SK-N-SH treated with all-trans-retinoic acid at 6 μM for 48 hours (cell line): ENCODE measurements at regions not wholly inside any gene's neighbourhood (a gene's known extent, or its start where the extent isn't known, plus 50 kb on each side); places are given as distances from the start of the nearest gene placed in this dataset.
"Not testable (repeated sequence)": the region's sequence is repeated elsewhere in the genome, so short reads cannot be mapped to it uniquely, and the experiment has no call there.

Experiments
- ATAC-seq: fragments of 200-7000 bp; cut with Tn5 transposase; 3 replicates; pipeline ENCODE4 v1.9.1; 2020; ENCODE audit warnings: mild to moderate bottlenecking, moderate library complexity
- ARNTL ChIP-seq: fragments of 450-650 bp; formaldehyde crosslinking; IDR thresholded peaks from 2 replicates; pipeline ENCODE4 v1.5.0; 2020; ENCODE audit warnings: low read depth, mild to moderate bottlenecking, moderate library complexity, borderline replicate concordance
- BACH2 ChIP-seq: fragments of 250-450 bp; sonication (Bioruptor Pico); IDR thresholded peaks from 2 replicates; pipeline ENCODE4 v1.9.0; 2021; ENCODE audit warnings: mild to moderate bottlenecking, borderline replicate concordance
- CREB5 ChIP-seq: fragments of 250-450 bp; sonication (Bioruptor Pico); IDR thresholded peaks from 2 replicates; pipeline ENCODE4 v1.5.1; 2020; ENCODE audit warnings: low read depth, mild to moderate bottlenecking, moderate library complexity
- CSDC2 ChIP-seq: fragments of 250-450 bp; sonication (Bioruptor Pico); IDR thresholded peaks from 2 replicates; pipeline ENCODE4 v1.5.0; 2020; ENCODE audit warnings: mild to moderate bottlenecking, moderate library complexity
- CSRNP3 ChIP-seq: fragments of 250-450 bp; sonication (Bioruptor Pico); IDR thresholded peaks from 2 replicates; pipeline ENCODE4 v1.5.1; 2021; ENCODE audit warnings: mild to moderate bottlenecking, moderate library complexity
- ESRRG ChIP-seq: fragments of 250-450 bp; sonication (Bioruptor Pico); IDR thresholded peaks from 2 replicates; pipeline ENCODE4 v1.6.1; 2021; ENCODE audit warnings: mild to moderate bottlenecking
- GLIS3 ChIP-seq: fragments of 250-450 bp; sonication (Bioruptor Pico); IDR thresholded peaks from 2 replicates; pipeline ENCODE4 v1.5.0; 2020; ENCODE audit warnings: mild to moderate bottlenecking, moderate library complexity
- OSR1 ChIP-seq: fragments of 250-450 bp; sonication (Bioruptor Pico); IDR thresholded peaks from 2 replicates; pipeline ENCODE4 v1.8.0; 2022; ENCODE audit warnings: moderate library complexity, mild to moderate bottlenecking, inconsistent platforms
- PATZ1 ChIP-seq: fragments of 250-450 bp; sonication (Bioruptor Pico); IDR thresholded peaks from 2 replicates; pipeline ENCODE4 v1.8.0; 2020; ENCODE audit warnings: mild to moderate bottlenecking, moderate library complexity, borderline replicate concordance
- POU6F1 ChIP-seq: fragments of 250-450 bp; sonication (Bioruptor Pico); IDR thresholded peaks from 2 replicates; pipeline ENCODE4 v1.8.0; 2021; ENCODE audit warnings: low read depth, mild to moderate bottlenecking, moderate library complexity, borderline replicate concordance
- PPARA ChIP-seq: fragments of 250-450 bp; sonication (Bioruptor Pico); IDR thresholded peaks from 2 replicates; pipeline ENCODE4 v1.5.0; 2020; ENCODE audit warnings: mild to moderate bottlenecking, borderline replicate concordance
- RARB ChIP-seq: fragments of 250-450 bp; sonication (Bioruptor Pico); IDR thresholded peaks from 2 replicates; pipeline ENCODE4 v1.8.0; 2021; ENCODE audit warnings: mild to moderate bottlenecking, moderate library complexity
- SNAI2 ChIP-seq: fragments of 250-450 bp; sonication (Bioruptor Pico); IDR thresholded peaks from 2 replicates; pipeline ENCODE4 v1.5.0; 2020; ENCODE audit warnings: mild to moderate bottlenecking, moderate library complexity
- TCF4 ChIP-seq: fragments of 250-450 bp; sonication (Bioruptor Pico); IDR thresholded peaks from 2 replicates; pipeline ENCODE4 v1.8.0; 2021; ENCODE audit warnings: mild to moderate bottlenecking, moderate library complexity, borderline replicate concordance
- TOX ChIP-seq: fragments of 250-450 bp; sonication (Bioruptor Pico); IDR thresholded peaks from 2 replicates; pipeline ENCODE4 v1.8.0; 2021; ENCODE audit warnings: mild to moderate bottlenecking, moderate library complexity, borderline replicate concordance
- TSHZ2 ChIP-seq: fragments of 250-450 bp; sonication (Bioruptor Pico); IDR thresholded peaks from 2 replicates; pipeline ENCODE4 v1.5.0; 2020; ENCODE audit warnings: mild to moderate bottlenecking, moderate library complexity
- ZC3H10 ChIP-seq: fragments of 250-450 bp; sonication (Bioruptor Pico); IDR thresholded peaks from 2 replicates; pipeline ENCODE4 v1.5.1; 2021; ENCODE audit warnings: mild to moderate bottlenecking, moderate library complexity
- ZFP3 ChIP-seq: fragments of 250-450 bp; sonication (Bioruptor Pico); IDR thresholded peaks from 2 replicates; pipeline ENCODE4 v1.5.0; 2020; ENCODE audit warnings: mild to moderate bottlenecking, moderate library complexity
- ZNF565 ChIP-seq: fragments of 450-650 bp; formaldehyde crosslinking; conservative IDR thresholded peaks from 2 replicates; pipeline ENCODE4 v1.5.0; 2020; ENCODE audit warnings: low read depth, mild to moderate bottlenecking, moderate library complexity
- ZNF70 ChIP-seq: fragments of 450-650 bp; formaldehyde crosslinking; IDR thresholded peaks from 2 replicates; pipeline ENCODE4 v1.5.0; 2020; ENCODE audit warnings: mild to moderate bottlenecking, moderate library complexity
- ZNF8 ChIP-seq: fragments of 450-650 bp; formaldehyde crosslinking; IDR thresholded peaks from 2 replicates; pipeline ENCODE4 v1.5.0; 2020; ENCODE audit warnings: mild to moderate bottlenecking, moderate library complexity

- no peak; the same call in 2 of the 3 replicates for ATAC-seq
- TF ChIP-seq SNAI2 (CRISPR knock-in tag) (no peak), ZNF8 (no peak), OSR1 (CRISPR knock-in tag) (no peak), CREB5 (no peak), GLIS3 (no peak), BACH2 (no peak)
Observed at GRCh38 chr17:63224644-63225043, 221.5 kb downstream of the CYB561 start.

GRCh38 chr17:63226720-63227119 lies 219.4 kb downstream of the CYB561 start:
- ATAC-seq, result not testable (repeated sequence)

GRCh38 chr17:63231015-63231620 lies 215.0 kb downstream of the CYB561 start:
- not testable (repeated sequence) for ATAC-seq

More at GRCh38 chr17:63226720-63227119, 219.4 kb downstream of the CYB561 start:
- TF ChIP-seq ZNF8, result peak; percentile 94

- ATAC-seq, result no peak
- TF ChIP-seq PATZ1 (no peak), TOX (no peak)
- TF ChIP-seq, all 23 proteins: peak for 0
Observed at GRCh38 chr17:63232565-63233310, 213.4 kb downstream of the CYB561 start.

- TF ChIP-seq OSR1 (CRISPR knock-in tag) (no peak), CSRNP3 (CRISPR knock-in tag) (no peak), TCF4 (CRISPR knock-in tag) (no peak), ZC3H10 (CRISPR knock-in tag) (no peak), ZNF565 (no peak), RARB (CRISPR knock-in tag) (no peak), SNAI2 (CRISPR knock-in tag) (no peak), POU6F1 (CRISPR knock-in tag) (no peak), ARNTL (CRISPR knock-in tag) (no peak), BACH2 (no peak), CSDC2 (CRISPR knock-in tag) (no peak), PATZ1 (no peak), CREB5 (no peak), ZNF70 (CRISPR knock-in tag) (no peak), ESRRG (CRISPR knock-in tag) (no peak), TOX (no peak), TSHZ2 (CRISPR knock-in tag) (no peak), ZFP3 (CRISPR knock-in tag) (no peak), PPARA (CRISPR knock-in tag) (no peak)
- ATAC-seq, result no peak
Observed at GRCh38 chr17:63240106-63240505, 206.0 kb downstream of the CYB561 start.
